K562 (cell line): ENCODE measurements at regions not wholly inside any gene's neighbourhood (a gene's known extent, or its start where the extent isn't known, plus 50 kb on each side); places are given as distances from the start of the nearest gene placed in this dataset.

Source experiments
- ATAC-seq: fragments of 200-7000 bp; cut with Tn5 transposase; 3 replicates; pipeline ENCODE4 v1.9.1; 2020; ENCODE audit warnings: moderate library complexity
- BruUV-seq: library from RNA; stranded (reverse); fragments of 400-500 nt; replicated peaks from 2 replicates; lab custom pipeline; 2021; lab: Mats Ljungman, UMichigan
- CTCF ChIA-PET: fragments of 300-600 bp; formaldehyde crosslinking; extraction: SDS; loops from one replicate; lab custom pipeline; 2021; ENCODE audit warnings: low intra/inter-chr PET ratio; lab: Yijun Ruan, JAX
- POLR2A ChIA-PET: fragments of 300-600, 350-650 bp; sonication (Branson Sonifier 250); formaldehyde crosslinking; extraction: SDS; loops from one replicate; lab custom pipeline; 2021; ENCODE audit warnings: antibody characterized with exemption, inconsistent platforms; lab: Yijun Ruan, JAX
- DNase-seq, 4 experiments: peaks; one replicate each; pipeline versions ENCODE4 v3.0.0 to v3.0.0-alpha.2; 2011 to 2018; ENCODE audit warnings: low spot score in 3 of 4, mixed read lengths in 3 of 4; ENCODE audit errors: extremely low read depth in 1 of 4
- FAIRE-seq: peaks from 2 replicates; lab custom pipeline; 2011; peaks lifted over from hg19 to GRCh38; lab: Jason Lieb, UNC
- H2AFZ ChIP-seq: 2 replicates; pipeline ENCODE4 v1.6.0; 2011; ENCODE audit warnings: low read depth, low read length, control low read depth, inconsistent platforms
- H3K27ac ChIP-seq: fragments of 200-600 bp; 3 replicates; pipeline ENCODE4 v1.8.0; 2011; ENCODE audit warnings: low read depth, mild to moderate bottlenecking, control low read depth, inconsistent platforms, low read length, moderate library complexity, mixed read lengths; ENCODE audit errors: extremely low read depth
- H3K27me3 ChIP-seq, 2 experiments: fragments of 300-600 bp in 1 of 2; 2 replicates in 1 of 2; 3 replicates in 1 of 2; pipeline versions ENCODE4 v1.6.0 to v1.8.0; 2011; ENCODE audit warnings: inconsistent platforms in 2 of 2, low read length in 2 of 2, mild to moderate bottlenecking in 1 of 2, mixed read lengths in 1 of 2, moderate library complexity in 1 of 2; ENCODE audit not compliant: control insufficient read depth in 2 of 2, insufficient read depth in 2 of 2
- H3K36me3 ChIP-seq: fragments of 300-600 bp; 3 replicates; pipeline ENCODE4 v1.8.0; 2011; ENCODE audit warnings: mild to moderate bottlenecking, low read length, inconsistent platforms; ENCODE audit not compliant: control insufficient read depth, insufficient read depth
- H3K4me1 ChIP-seq, 2 experiments: fragments of 200-600 bp in 1 of 2; replicated peaks in 1 of 2; 2 replicates in 1 of 2; 3 replicates in 1 of 2; pipeline versions ENCODE4 v1.5.1 to v1.8.0; 2011; ENCODE audit warnings: inconsistent platforms in 2 of 2, low read length in 2 of 2, mild to moderate bottlenecking in 1 of 2, mixed read lengths in 1 of 2, moderate library complexity in 1 of 2; ENCODE audit not compliant: control insufficient read depth in 2 of 2, insufficient read depth in 2 of 2
- H3K4me2 ChIP-seq: 2 replicates; pipeline ENCODE4 v1.6.1; 2011; ENCODE audit warnings: low read length, control low read depth, inconsistent platforms, mixed read lengths; ENCODE audit not compliant: insufficient read depth
- H3K4me3 ChIP-seq: fragments of 200-600 bp; sonication (generic), shearing (Covaris generic); 2 replicates; pipeline ENCODE4 v1.5.1; 2016; ENCODE audit warnings: control low read depth, inconsistent platforms
- H3K79me2 ChIP-seq: fragments of 200-600 bp; 3 replicates; pipeline ENCODE4 v1.8.0; 2011; ENCODE audit warnings: low read length, inconsistent platforms; ENCODE audit not compliant: control insufficient read depth, insufficient read depth
- H3K9ac ChIP-seq, 2 experiments: 2 replicates each; pipeline versions ENCODE4 v1.6.0 to v1.6.1; 2011; ENCODE audit warnings: low read depth in 2 of 2, low read length in 2 of 2, control low read depth in 1 of 2, inconsistent platforms in 1 of 2, mild to moderate bottlenecking in 1 of 2, mixed read lengths in 1 of 2; ENCODE audit not compliant: insufficient read depth in 1 of 2
- H3K9me1 ChIP-seq: one replicate; pipeline ENCODE4 v1.6.0; 2011; ENCODE audit warnings: inconsistent platforms, mild to moderate bottlenecking, low read length, moderate library complexity; ENCODE audit not compliant: control insufficient read depth, insufficient read depth
- H3K9me3 ChIP-seq: replicated peaks from 2 replicates; pipeline ENCODE4 v1.5.1; 2011; ENCODE audit warnings: low read depth, low read length, inconsistent platforms; ENCODE audit not compliant: control insufficient read depth, insufficient read depth
- H4K20me1 ChIP-seq: replicated peaks from 2 replicates; pipeline ENCODE4 v1.6.1; 2011; ENCODE audit warnings: low read length, inconsistent platforms, mixed read lengths; ENCODE audit not compliant: control insufficient read depth, insufficient read depth
- CHD1 ChIP-seq: fragments of 200-600 bp; sonication (generic); IDR thresholded peaks from one replicate; pipeline ENCODE4 v1.6.1; 2012; ENCODE audit warnings: mild to moderate bottlenecking, moderate library complexity, low read length, inconsistent platforms
- CTBP1 ChIP-seq: fragments of 450-650 bp; IDR thresholded peaks from 2 replicates; pipeline ENCODE4 v1.6.1; 2016; ENCODE audit warnings: borderline replicate concordance
- ETV6 ChIP-seq, 3 experiments: fragments of 150-350 bp in 1 of 3; sonication (generic) in 1 of 3; formaldehyde crosslinking in 1 of 3; IDR thresholded peaks; 2 replicates each; pipeline versions ENCODE4 v1.6.1 to v1.8.0; 2014 to 2022; ENCODE audit warnings: borderline replicate concordance in 2 of 3, low read depth in 2 of 3, antibody characterized with exemption in 1 of 3, low read length in 1 of 3, mild to moderate bottlenecking in 1 of 3, missing genetic modification reagents in 1 of 3
- EWSR1 ChIP-seq: fragments of 450-650 bp; IDR thresholded peaks from 2 replicates; pipeline ENCODE4 v1.6.1; 2018; ENCODE audit warnings: borderline replicate concordance, mild to moderate bottlenecking, low read depth, moderate library complexity; ENCODE audit not compliant: partially characterized antibody
- HDAC2 ChIP-seq: fragments of 450-650 bp; IDR thresholded peaks from 2 replicates; pipeline ENCODE4 v1.6.1; 2016; ENCODE audit warnings: mild to moderate bottlenecking
- LCOR ChIP-seq: sonication (generic); formaldehyde crosslinking; IDR thresholded peaks from 2 replicates; pipeline ENCODE4 v1.8.0; 2022; ENCODE audit warnings: mild to moderate bottlenecking, missing genetic modification reagents
- POLR2G ChIP-seq: fragments of 200-400 bp; formaldehyde crosslinking; IDR thresholded peaks from 2 replicates; pipeline ENCODE4 v1.6.1; 2017; ENCODE audit warnings: low read depth, mild to moderate bottlenecking, antibody characterized with exemption, low read length, moderate library complexity
- RBM17 ChIP-seq: fragments of 200-400 bp; formaldehyde crosslinking; IDR thresholded peaks from 2 replicates; pipeline ENCODE4 v1.6.1; 2017; ENCODE audit warnings: low read depth, mild to moderate bottlenecking, low read length, borderline replicate concordance
- RNF2 ChIP-seq: sonication (generic); IDR thresholded peaks from 2 replicates; pipeline ENCODE4 v1.6.1; 2016
- SP2 ChIP-seq: IDR thresholded peaks from 2 replicates; pipeline ENCODE4 v1.6.1; 2011; ENCODE audit warnings: mild to moderate bottlenecking, low read depth, low read length, moderate library complexity; ENCODE audit not compliant: poor library complexity, severe bottlenecking; ENCODE audit errors: extremely low read depth
- SRSF3 ChIP-seq: fragments of 200-400 bp; formaldehyde crosslinking; IDR thresholded peaks from 2 replicates; pipeline ENCODE4 v1.6.1; 2016; ENCODE audit warnings: mild to moderate bottlenecking, low read length, moderate library complexity; ENCODE audit not compliant: insufficient read depth
- TFAM ChIP-seq: fragments of 250-450 bp; sonication (Bioruptor Pico); conservative IDR thresholded peaks from 2 replicates; pipeline ENCODE4 v1.5.0; 2021; ENCODE audit warnings: mild to moderate bottlenecking, moderate library complexity
- ZFP91 ChIP-seq: sonication (generic); formaldehyde crosslinking; IDR thresholded peaks from 2 replicates; pipeline ENCODE4 v1.8.0; 2022; ENCODE audit warnings: mild to moderate bottlenecking, missing genetic modification reagents
- ZNF707 ChIP-seq: fragments of 250-450 bp; sonication (Bioruptor Pico); conservative IDR thresholded peaks from 2 replicates; pipeline ENCODE4 v1.8.0; 2022; ENCODE audit warnings: inconsistent platforms, mild to moderate bottlenecking, moderate library complexity
- WGBS: fragments of 100-300 bp; shearing (Covaris generic); methylation state at CpG from one replicate; pipeline ENCODE4 v1.1.6; 2016; ENCODE audit warnings: low coverage, mixed read lengths; ENCODE audit not compliant: insufficient coverage; ENCODE audit errors: missing lambda C conversion rate; 5-methylcytosine and 5-hydroxymethylcytosine counted together
- in situ Hi-C: fragments of 300-500 bp; cut with MboI; formaldehyde crosslinking; loops from 4 replicates; pipeline ENCODE4 v1.15.0; 2018; ENCODE audit warnings: inconsistent platforms, mixed read lengths
- intact Hi-C: fragments of 100-400 bp; cut with micrococcal nuclease; formaldehyde crosslinking; loops from 2 replicates; pipeline ENCODE4 v1.14.2; 2022

- Histone ChIP-seq H3K9ac (no peak overlapping the region), H2AFZ (no peak overlapping the region), H3K27me3 (no peaks in the 10 kb centered on the region), H3K79me2 (no peaks in the 10 kb centered on the region), H3K27ac (no peak overlapping the region), H3K4me1 (no peaks in the 10 kb centered on the region), H4K20me1 (no peaks in the 10 kb centered on the region), H3K4me2 (no peak overlapping the region), H3K36me3 (no peaks in the 10 kb centered on the region), H3K4me3 (no peak overlapping the region), H3K9me1 (no peaks in the 10 kb centered on the region), H3K9me3 (no peaks in the 10 kb centered on the region)
- POLR2A ChIA-PET = no interaction called here
- ATAC-seq = no peak
- DNase-seq = no peak
- no peak for FAIRE-seq
- BruUV-seq = no TSS peak
- intact Hi-C loops (no loop called here), in situ Hi-C loops (no loop called here)
- TF ChIP-seq RBM17 (no peak), SP2 (no peak), SRSF3 (no peak), ZNF707 (CRISPR knock-in tag) (no peak), RNF2 (no peak), POLR2G (no peak), LCOR (CRISPR knock-in tag) (no peak), EWSR1 (no peak), ETV6 (IDR thresholded peaks at IDR 0.05; ENCODE audit: borderline replicate concordance in 1 of 2, low read depth in 2 of 2, low read length in 1 of 2) (no peak), ETV6 (CRISPR knock-in tag; IDR thresholded peaks at IDR 0.05; ENCODE audit: borderline replicate concordance) (no peak), CHD1 (no peak), HDAC2 (no peak), CTBP1 (no peak), ZFP91 (CRISPR knock-in tag) (no peak), TFAM (CRISPR knock-in tag) (no peak)
- CTCF ChIA-PET = no interaction called here
- WGBS = 0% methylated on average over 2 of the region's 2 CpGs
Measured at GRCh38 chr18:14940735-14941134, 192.8 kb downstream of the ANKRD30B start.
